BE2C (cell line): ENCODE measurements at regions not wholly inside any gene's neighbourhood (a gene's known extent, or its start where the extent isn't known, plus 50 kb on each side); places are given as distances from the start of the nearest gene placed in this dataset.

Experiments used
- DNase-seq: peaks from one replicate; pipeline ENCODE4 v3.0.0-alpha.2; 2020
- H3K27me3 ChIP-seq: fragments of 250-450 bp; sonication (Bioruptor Pico); 2 replicates; pipeline ENCODE4 v1.5.1; 2020; ENCODE audit warnings: mild to moderate bottlenecking
- H3K36me3 ChIP-seq: fragments of 250-450 bp; sonication (Bioruptor Pico); 2 replicates; pipeline ENCODE4 v1.5.1; 2020; ENCODE audit warnings: mild to moderate bottlenecking
- H3K4me1 ChIP-seq: fragments of 250-450 bp; sonication (Bioruptor Pico); 2 replicates; pipeline ENCODE4 v1.5.1; 2020
- H3K4me3 ChIP-seq: 2 replicates; pipeline ENCODE4 v1.5.1; 2011; ENCODE audit warnings: low read depth, low read length
- H3K9me3 ChIP-seq: fragments of 250-450 bp; sonication (Bioruptor Pico); 2 replicates; pipeline ENCODE4 v1.5.1; 2020
- CTCF ChIP-seq: IDR thresholded peaks from 2 replicates; pipeline ENCODE4 v1.5.1; 2012; ENCODE audit warnings: mild to moderate bottlenecking, low read depth, low read length

DNA sequence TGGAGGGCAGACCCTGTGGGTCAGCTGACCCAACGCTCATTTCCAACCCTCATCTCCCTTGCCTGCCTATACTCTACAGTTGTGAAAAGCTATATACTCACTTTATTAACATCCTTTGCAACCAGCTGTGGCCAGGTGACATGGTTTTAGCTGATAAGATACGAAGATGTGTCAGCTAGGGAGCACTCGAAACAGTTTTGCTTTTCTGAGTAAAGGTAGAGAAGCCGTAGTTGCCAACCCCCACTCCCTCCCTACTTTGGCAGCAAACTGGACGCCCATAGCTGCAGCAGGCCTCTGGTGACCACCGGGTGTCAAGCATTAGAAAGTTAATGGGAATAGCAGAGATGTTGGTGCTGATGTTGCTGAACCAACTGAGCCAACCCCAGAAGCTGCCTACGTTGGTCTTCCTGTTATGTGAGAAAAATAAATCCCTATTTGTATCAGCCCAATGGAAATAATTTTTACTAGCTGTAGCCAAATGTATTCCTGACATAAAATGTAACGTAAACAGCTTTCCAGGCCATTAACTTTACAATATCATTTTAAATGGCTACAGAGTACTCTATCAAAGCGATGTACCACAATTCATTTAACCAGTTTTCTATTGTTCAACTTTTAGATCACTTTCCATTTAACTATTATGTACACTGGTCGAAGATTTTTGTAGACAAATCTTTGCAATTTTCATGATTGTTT lies 98.5 kb upstream of the TMCC3 start:
- Histone ChIP-seq H3K4me3 (no peak overlapping the region), H3K27me3 (peaks cover 16% of the 10 kb centered on the region), H3K4me1 (no peaks in the 10 kb centered on the region), H3K9me3 (no peaks in the 10 kb centered on the region), H3K36me3 (no peaks in the 10 kb centered on the region)
- TF ChIP-seq CTCF, result no peak
- DNase-seq, result no peak

DNA sequence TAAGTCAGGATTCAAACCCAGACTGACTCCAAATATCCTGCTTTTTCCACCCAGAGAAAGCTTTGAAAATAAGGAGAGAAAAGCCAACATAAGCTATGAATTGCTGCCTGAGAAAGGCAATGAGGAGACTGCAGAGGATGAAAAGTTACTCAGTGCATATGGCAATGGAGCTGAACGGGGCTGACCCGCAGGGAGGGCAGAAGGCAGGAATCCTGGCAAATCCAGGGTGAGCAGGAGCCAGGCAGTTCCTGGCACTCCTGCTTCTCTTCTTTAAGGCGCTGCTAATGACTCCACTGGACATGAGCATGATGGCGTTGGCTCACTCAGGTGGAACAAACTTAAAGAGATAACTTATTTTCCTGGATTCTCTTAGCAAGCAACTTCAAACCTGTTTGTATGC lies 95.2 kb upstream of the TMCC3 start:
- Histone ChIP-seq H3K4me3 (no peak overlapping the region), H3K4me1 (no peaks in the 10 kb centered on the region), H3K9me3 (no peaks in the 10 kb centered on the region), H3K36me3 (no peaks in the 10 kb centered on the region), H3K27me3 (peaks cover 16% of the 10 kb centered on the region)
- no peak for DNase-seq
- TF ChIP-seq CTCF, result no peak

DNA sequence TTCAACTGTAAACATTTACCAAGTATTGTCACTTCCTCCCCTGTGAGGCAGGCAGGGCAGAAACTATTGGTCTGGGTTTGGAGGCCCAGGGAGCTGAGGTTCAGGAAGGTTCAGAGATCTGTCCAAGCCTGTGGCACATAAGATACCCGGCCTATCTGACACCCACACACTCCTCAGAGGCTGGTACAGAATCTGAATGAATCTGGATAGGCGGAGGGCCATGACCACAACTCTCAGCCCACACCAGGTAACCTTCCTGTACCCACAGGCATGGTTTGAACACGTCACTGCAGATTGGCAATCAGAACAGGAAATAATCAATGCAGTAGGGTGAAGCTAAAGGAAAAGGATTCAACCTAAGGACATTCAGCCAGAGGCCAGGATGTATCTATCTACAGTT lies 92.8 kb upstream of the TMCC3 start:
- TF ChIP-seq CTCF, result no peak
- no peak overlapping the region for H3K4me3 ChIP-seq
- H3K36me3 ChIP-seq, result no peaks in the 10 kb centered on the region
- DNase-seq, result no peak
- no peaks in the 10 kb centered on the region for H3K9me3 ChIP-seq
- no peaks in the 10 kb centered on the region for H3K4me1 ChIP-seq
- peaks cover 8% of the 10 kb centered on the region for H3K27me3 ChIP-seq

- TF ChIP-seq CTCF, result no peak
- H3K9me3 ChIP-seq, result no peaks in the 10 kb centered on the region
- peaks cover 7% of the 10 kb centered on the region for H3K27me3 ChIP-seq
- H3K4me3 ChIP-seq, result no peak overlapping the region
- H3K36me3 ChIP-seq, result no peaks in the 10 kb centered on the region
- no peak for DNase-seq
- no peaks in the 10 kb centered on the region for H3K4me1 ChIP-seq
Observed at GRCh38 chr12:94740601-94741362, 90.4 kb upstream of the TMCC3 start.

DNA sequence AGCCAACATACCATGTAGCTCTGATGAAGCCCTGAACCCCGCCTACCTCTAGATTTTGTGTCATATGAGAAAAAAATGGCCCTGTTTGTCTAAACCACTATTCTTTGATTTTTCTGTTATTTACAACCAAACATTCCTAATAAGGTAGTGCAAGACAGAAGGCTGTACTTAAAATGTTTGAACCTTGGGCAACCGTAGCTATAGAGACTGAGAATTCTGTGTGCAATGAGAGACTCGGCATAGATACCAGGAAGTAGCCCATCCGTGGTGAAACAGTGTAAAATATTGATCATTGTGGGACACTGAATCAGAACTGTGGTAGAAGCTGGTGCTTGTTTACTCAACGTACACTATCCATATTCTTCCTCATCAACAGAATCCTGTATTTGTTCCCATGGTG lies 86.5 kb upstream of the TMCC3 start:
- Histone ChIP-seq H3K4me3 (no peak overlapping the region), H3K27me3 (no peaks in the 10 kb centered on the region), H3K4me1 (no peaks in the 10 kb centered on the region), H3K9me3 (no peaks in the 10 kb centered on the region), H3K36me3 (no peaks in the 10 kb centered on the region)
- DNase-seq, result no peak
- no peak for TF ChIP-seq CTCF

- Histone ChIP-seq H3K4me1 (no peaks in the 10 kb centered on the region), H3K36me3 (no peaks in the 10 kb centered on the region), H3K4me3 (no peak overlapping the region), H3K9me3 (no peaks in the 10 kb centered on the region), H3K27me3 (no peaks in the 10 kb centered on the region)
- DNase-seq, result no peak
- no peak for TF ChIP-seq CTCF
Observed at GRCh38 chr12:94736004-94736403, 85.6 kb upstream of the TMCC3 start.
